GM23248 (cell line): ENCODE measurements at regions not wholly inside any gene's neighbourhood (a gene's known extent, or its start where the extent isn't known, plus 50 kb on each side); places are given as distances from the start of the nearest gene placed in this dataset.

Experiments
- DNase-seq: peaks from one replicate; pipeline ENCODE4 v3.0.0-alpha.2; 2015
- H2AFZ ChIP-seq: fragments of 200-600 bp; sonication (generic); 2 replicates; pipeline ENCODE4 v1.6.1; 2016; ENCODE audit warnings: antibody characterized with exemption
- H3F3A ChIP-seq: fragments of 200-600 bp; sonication (generic); 2 replicates; pipeline ENCODE4 v1.6.1; 2016; ENCODE audit warnings: mild to moderate bottlenecking, antibody characterized with exemption, mixed run types; ENCODE audit not compliant: insufficient read depth
- H3K27ac ChIP-seq: fragments of 200-600 bp; sonication (generic); 2 replicates; pipeline ENCODE4 v1.5.1; 2016; ENCODE audit warnings: mild to moderate bottlenecking
- H3K27me3 ChIP-seq: fragments of 200-600 bp; sonication (generic); replicated peaks from 2 replicates; pipeline ENCODE4 v1.6.1; 2016; ENCODE audit warnings: mild to moderate bottlenecking; ENCODE audit not compliant: insufficient read depth
- H3K36me3 ChIP-seq: fragments of 200-600 bp; sonication (generic); 2 replicates; pipeline ENCODE4 v1.6.1; 2016; ENCODE audit warnings: low read depth, mild to moderate bottlenecking
- H3K4me1 ChIP-seq: fragments of 200-600 bp; sonication (generic); 2 replicates; pipeline ENCODE4 v1.6.1; 2016; ENCODE audit warnings: mild to moderate bottlenecking; ENCODE audit not compliant: insufficient read depth
- H3K4me2 ChIP-seq: fragments of 200-600 bp; sonication (generic); one replicate; pipeline ENCODE4 v1.6.1; 2016; ENCODE audit warnings: mild to moderate bottlenecking; ENCODE audit not compliant: unreplicated experiment
- H3K4me3 ChIP-seq: fragments of 200-600 bp; sonication (generic); 2 replicates; pipeline ENCODE4 v1.5.1; 2016; ENCODE audit warnings: mild to moderate bottlenecking
- H3K79me2 ChIP-seq: fragments of 200-600 bp; sonication (generic); 2 replicates; pipeline ENCODE4 v1.6.1; 2016; ENCODE audit warnings: mild to moderate bottlenecking; ENCODE audit not compliant: insufficient read depth
- H3K9ac ChIP-seq: fragments of 200-600 bp; sonication (generic); 2 replicates; pipeline ENCODE4 v1.6.1; 2016; ENCODE audit warnings: mild to moderate bottlenecking
- H3K9me2 ChIP-seq: fragments of 200-600 bp; sonication (generic); 2 replicates; pipeline ENCODE4 v1.6.1; 2016; ENCODE audit warnings: mixed run types, mild to moderate bottlenecking, moderate library complexity; ENCODE audit not compliant: insufficient read depth
- H3K9me3 ChIP-seq: fragments of 200-600 bp; sonication (generic); one replicate; pipeline ENCODE4 v1.6.1; 2017; ENCODE audit warnings: low read depth
- H4K20me1 ChIP-seq: fragments of 200-600 bp; sonication (generic); 2 replicates; pipeline ENCODE4 v1.6.0; 2016; ENCODE audit not compliant: insufficient read depth
- EZH2 ChIP-seq: fragments of 200-600 bp; sonication (generic); IDR thresholded peaks from 2 replicates; pipeline ENCODE4 v1.6.1; 2018; ENCODE audit warnings: antibody characterized with exemption, mild to moderate bottlenecking; ENCODE audit not compliant: insufficient read depth, poor library complexity, severe bottlenecking
- EZH2phosphoT487 ChIP-seq: fragments of 200-600 bp; sonication (generic); IDR thresholded peaks from 2 replicates; pipeline ENCODE4 v1.6.1; 2018; ENCODE audit warnings: antibody characterized with exemption, moderate library complexity, mild to moderate bottlenecking, low read depth; ENCODE audit not compliant: insufficient read depth
- WGBS, 2 experiments: methylation state at CpG; one replicate each; pipeline ENCODE4 v1.1.6; 2015 to 2017; ENCODE audit warnings: low lambda C conversion rate in 2 of 2, low coverage in 1 of 2; ENCODE audit errors: missing lambda C conversion rate in 2 of 2; 5-methylcytosine and 5-hydroxymethylcytosine counted together
- in situ Hi-C: fragments of 300-500 bp; cut with MboI; formaldehyde crosslinking; loops from 2 replicates; pipeline ENCODE4 v1.15.0; 2020

DNA sequence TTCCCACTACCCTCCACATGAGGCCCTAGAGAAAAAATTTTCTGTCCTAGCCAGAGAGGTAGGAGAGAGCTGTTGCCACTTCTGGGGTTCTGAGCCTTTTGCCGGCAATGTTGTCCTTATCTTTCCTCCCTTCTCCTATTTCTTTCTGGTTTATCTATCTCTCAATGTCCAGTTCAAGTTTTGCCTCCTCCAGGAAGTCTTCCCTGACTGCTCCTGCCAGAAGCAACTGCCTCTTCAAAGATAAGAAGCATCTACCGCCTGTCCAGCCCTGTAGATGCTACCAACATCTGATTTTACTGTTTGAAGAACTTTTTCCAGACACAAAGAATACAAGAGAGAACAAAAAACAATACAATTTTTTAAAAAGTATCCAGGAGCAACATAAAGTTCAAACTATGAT is 220.8 kb upstream of the KLHL29 start:
- no peaks in the 10 kb centered on the region for H3K27me3 ChIP-seq
- H3K36me3 ChIP-seq: no peaks in the 10 kb centered on the region
- H3K9ac ChIP-seq: no peak overlapping the region
- no peak overlapping the region for H3K27ac ChIP-seq
- H3K9me3 ChIP-seq: no peaks in the 10 kb centered on the region
- no peaks in the 10 kb centered on the region for H3K79me2 ChIP-seq
- no peak overlapping the region for H2AFZ ChIP-seq
- no peak overlapping the region for H3K4me3 ChIP-seq
- TF ChIP-seq EZH2 (no peak), EZH2phosphoT487 (no peak)
- H4K20me1 ChIP-seq: no peaks in the 10 kb centered on the region
- H3F3A ChIP-seq: no peaks in the 10 kb centered on the region
- WGBS, 2 experiments: 25 to 29% methylated on average over 2 of the region's 2 CpGs
- DNase-seq: no peak
- no peaks in the 10 kb centered on the region for H3K9me2 ChIP-seq
- in situ Hi-C loops: no loop called here
- no peaks in the 10 kb centered on the region for H3K4me1 ChIP-seq
- H3K4me2 ChIP-seq: no peak overlapping the region

DNA sequence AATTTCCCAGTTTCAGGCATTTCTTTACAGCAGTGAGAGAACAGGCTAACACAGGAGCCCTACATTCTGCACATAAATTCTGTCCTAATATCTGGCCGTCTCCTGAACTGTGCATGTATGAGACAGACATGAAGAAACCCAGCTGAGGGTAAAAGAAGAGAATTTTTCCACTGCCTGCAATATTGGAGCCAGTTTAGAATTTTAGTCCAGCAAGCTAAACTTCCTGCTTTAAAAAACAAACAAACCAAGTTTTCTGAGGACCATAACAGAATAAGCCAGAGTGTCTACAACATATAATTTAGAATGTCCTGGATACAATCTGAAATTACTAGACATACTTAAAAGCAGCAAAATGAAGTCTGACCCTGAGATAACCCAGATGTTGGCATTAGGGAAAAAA is 215.1 kb upstream of the KLHL29 start:
- no peaks in the 10 kb centered on the region for H3K36me3 ChIP-seq
- H3K4me2 ChIP-seq: no peak overlapping the region
- H2AFZ ChIP-seq: no peak overlapping the region
- H3K27me3 ChIP-seq: no peaks in the 10 kb centered on the region
- no peak for TF ChIP-seq EZH2
- TF ChIP-seq EZH2phosphoT487: no peak
- no peaks in the 10 kb centered on the region for H3K9me3 ChIP-seq
- H3K79me2 ChIP-seq: no peaks in the 10 kb centered on the region
- H3F3A ChIP-seq: no peaks in the 10 kb centered on the region
- no peak overlapping the region for H3K9ac ChIP-seq
- no peak overlapping the region for H3K4me3 ChIP-seq
- DNase-seq: no peak
- H3K9me2 ChIP-seq: no peaks in the 10 kb centered on the region
- 0 to 13% methylated on average over 1 of the region's 1 CpG for WGBS, 2 experiments
- in situ Hi-C loops: no loop called here
- no peaks in the 10 kb centered on the region for H3K4me1 ChIP-seq
- no peak overlapping the region for H3K27ac ChIP-seq
- no peaks in the 10 kb centered on the region for H4K20me1 ChIP-seq

DNA sequence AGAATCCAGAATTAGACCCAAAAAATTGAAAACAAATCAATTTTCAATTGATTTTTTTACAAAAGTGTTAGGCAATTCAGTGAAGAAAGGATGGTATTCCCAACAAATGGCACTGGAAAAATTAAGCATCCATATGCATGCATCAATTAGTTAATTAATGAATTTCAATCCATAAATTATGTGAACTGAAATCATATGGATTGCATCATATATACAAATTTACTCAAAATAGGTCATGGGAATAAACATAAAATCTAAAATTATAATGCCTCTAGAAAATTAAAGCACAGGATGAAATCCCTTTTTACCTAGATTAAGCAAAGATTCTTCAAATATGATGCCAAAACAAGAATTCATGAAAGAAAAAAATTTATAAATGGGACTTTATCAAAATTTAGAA is 213.9 kb upstream of the KLHL29 start:
- H3K4me2 ChIP-seq: no peak overlapping the region
- H3K36me3 ChIP-seq: no peaks in the 10 kb centered on the region

DNA sequence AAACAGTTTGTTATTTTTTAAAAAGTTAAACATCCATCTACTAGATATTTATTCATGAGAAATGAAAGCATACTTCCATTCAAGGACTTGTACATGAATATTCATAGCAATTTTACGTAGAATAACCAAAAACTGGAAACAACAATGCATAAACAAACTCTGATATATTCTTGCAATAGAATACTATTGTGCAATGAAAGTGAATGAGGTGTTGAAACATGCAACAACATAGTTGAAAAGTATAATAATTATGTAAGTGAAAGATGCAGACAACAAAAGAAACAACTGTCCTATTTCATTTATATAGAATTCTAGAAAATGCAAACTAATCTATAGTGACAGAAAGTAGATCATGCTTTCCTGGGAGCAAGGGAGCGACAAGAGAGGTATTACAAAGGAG is 206.6 kb upstream of the KLHL29 start:
- Histone ChIP-seq H3K27me3 (no peaks in the 10 kb centered on the region), H2AFZ (no peak overlapping the region), H4K20me1 (no peaks in the 10 kb centered on the region), H3K9me2 (no peaks in the 10 kb centered on the region), H3K4me3 (no peak overlapping the region), H3K9me3 (no peaks in the 10 kb centered on the region), H3K9ac (no peak overlapping the region), H3K4me2 (no peak overlapping the region), H3K27ac (no peak overlapping the region), H3K4me1 (no peaks in the 10 kb centered on the region), H3K79me2 (no peaks in the 10 kb centered on the region), H3K36me3 (no peaks in the 10 kb centered on the region), H3F3A (no peaks in the 10 kb centered on the region)
- in situ Hi-C loops: no loop called here
- DNase-seq: no peak
- WGBS, 2 experiments: 18 to 24% methylated on average over 2 of the region's 2 CpGs
- no peak for TF ChIP-seq EZH2
- no peak for TF ChIP-seq EZH2phosphoT487

More for the DNA sequence above, 213.9 kb upstream of the KLHL29 start:
- Histone ChIP-seq H4K20me1 (no peaks in the 10 kb centered on the region), H3K9me2 (no peaks in the 10 kb centered on the region), H3K4me1 (no peaks in the 10 kb centered on the region), H3K27me3 (no peaks in the 10 kb centered on the region), H3F3A (no peaks in the 10 kb centered on the region), H3K79me2 (no peaks in the 10 kb centered on the region), H3K4me3 (no peak overlapping the region), H3K27ac (no peak overlapping the region), H2AFZ (no peak overlapping the region), H3K9me3 (no peaks in the 10 kb centered on the region), H3K9ac (no peak overlapping the region)
- no peak for TF ChIP-seq EZH2phosphoT487
- in situ Hi-C loops: no loop called here
- no peak for DNase-seq

DNA sequence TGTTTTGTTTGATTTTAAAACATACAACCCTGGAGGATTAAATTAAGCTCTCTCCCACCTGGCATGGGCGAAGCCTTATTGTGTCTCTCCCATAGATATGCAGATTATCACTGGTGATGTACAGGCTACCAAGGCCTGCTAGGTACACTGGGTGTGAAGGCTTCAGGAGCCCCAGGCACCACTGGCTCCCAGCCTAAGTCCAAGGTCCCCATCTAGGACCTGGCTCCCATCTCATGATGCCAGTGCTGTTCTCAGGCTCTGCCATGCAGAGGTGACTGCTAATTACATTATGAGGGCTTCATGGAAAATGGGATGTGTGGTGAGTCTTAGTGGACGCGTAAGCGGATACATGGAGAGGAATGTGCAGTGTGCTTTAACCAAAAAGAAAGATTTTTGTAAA is 201.2 kb upstream of the KLHL29 start:
- Histone ChIP-seq H3K4me3 (no peak overlapping the region), H3K4me2 (no peak overlapping the region), H3K9ac (no peak overlapping the region), H3K36me3 (no peaks in the 10 kb centered on the region), H2AFZ (no peak overlapping the region), H3K27ac (no peak overlapping the region), H3K79me2 (no peaks in the 10 kb centered on the region), H3K4me1 (no peaks in the 10 kb centered on the region), H3K9me3 (no peaks in the 10 kb centered on the region), H3F3A (no peaks in the 10 kb centered on the region), H3K27me3 (peaks cover 3% of the 10 kb centered on the region; the same call in 1 of the 2 replicates), H3K9me2 (no peaks in the 10 kb centered on the region), H4K20me1 (no peaks in the 10 kb centered on the region)
- in situ Hi-C loops: no loop called here
- TF ChIP-seq EZH2 (no peak), EZH2phosphoT487 (no peak)
- no peak for DNase-seq
- WGBS, 2 experiments: 72 to 75% methylated on average over 4 of the region's 4 CpGs
